ENCODE measurements at regions not wholly inside any gene's neighbourhood (a gene's known extent, or its start where the extent isn't known, plus 50 kb on each side); places are given as distances from the start of the nearest gene placed in this dataset.
"Not testable (repeated sequence)": the region's sequence is repeated elsewhere in the genome, so short reads cannot be mapped to it uniquely, and the experiment has no call there.

DNA sequence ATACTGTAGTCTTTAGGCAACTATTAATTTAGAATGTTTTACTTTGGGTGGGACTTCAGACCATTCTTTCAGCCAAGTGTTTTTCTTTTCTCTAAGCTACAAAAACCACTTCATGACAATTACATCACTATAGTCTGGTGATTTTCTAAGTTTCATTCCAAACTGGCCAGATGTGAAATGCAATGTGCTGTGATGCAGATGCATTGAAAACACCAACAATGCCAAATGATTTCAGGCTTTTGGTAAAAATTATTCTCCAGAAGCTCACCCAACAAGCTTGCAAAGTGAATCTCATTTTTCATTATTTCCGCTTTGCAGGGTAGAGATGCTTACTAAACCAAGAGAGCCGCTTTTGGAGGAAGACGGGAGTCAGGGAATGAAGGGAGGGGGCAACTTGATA lies 118.4 kb upstream of the ANK3 start:
- no peak for DNase-seq

DNA sequence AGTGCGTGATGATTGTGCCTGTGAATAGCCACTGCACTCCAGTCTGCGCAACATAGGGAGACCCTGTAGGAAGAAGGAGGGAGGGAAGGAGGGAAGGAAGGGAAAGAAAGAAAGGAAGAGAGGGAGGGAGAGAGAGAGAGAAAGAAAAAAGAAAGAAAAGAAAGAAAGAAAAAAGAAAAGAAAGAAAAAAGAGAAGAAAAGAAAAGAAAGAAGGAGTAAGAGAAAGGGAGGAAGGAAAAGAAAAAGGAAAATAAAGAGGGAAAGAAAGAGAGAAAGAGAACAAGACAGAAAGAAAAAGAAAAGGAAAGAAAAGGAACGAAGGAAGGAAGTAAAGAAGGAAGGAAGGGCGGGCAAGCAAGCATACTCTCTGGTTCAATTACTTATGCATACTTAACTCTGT lies 112.9 kb upstream of the ANK3 start:
- no peak for DNase-seq

GRCh38 chr10:60498985-60499384 lies 109.3 kb upstream of the ANK3 start:
- DNase-seq, result no peak

- DNase-seq, result no peak
Measured at GRCh38 chr10:60497364-60497763, 107.7 kb upstream of the ANK3 start.

- no peak for DNase-seq
Measured at GRCh38 chr10:60496181-60496580, 106.5 kb upstream of the ANK3 start.

- no peak for DNase-seq
Measured at GRCh38 chr10:60495338-60496055, 105.8 kb upstream of the ANK3 start.

- DNase-seq, result no peak
Measured at GRCh38 chr10:60494774-60495173, 105.1 kb upstream of the ANK3 start.

DNA sequence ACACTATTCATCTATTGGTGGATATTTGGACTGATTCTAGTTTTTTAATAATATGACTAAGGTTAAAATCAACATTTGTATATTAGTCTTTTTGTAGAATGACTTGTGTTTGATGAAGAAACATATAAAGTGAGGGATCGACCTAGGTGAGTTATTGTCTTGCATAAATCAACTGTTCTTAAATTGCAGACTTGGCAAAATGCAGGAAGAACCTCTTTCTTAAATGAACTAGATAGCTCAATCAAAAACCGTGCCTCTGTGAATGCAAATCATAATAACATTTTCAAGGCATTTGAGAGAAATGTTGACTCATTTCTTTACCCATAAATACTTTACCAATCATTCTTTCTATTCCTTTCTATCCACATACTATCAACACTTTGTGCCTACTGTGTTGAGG lies 101.5 kb upstream of the ANK3 start:
- DNase-seq, result no peak

GRCh38 chr10:60490013-60490412 lies 100.3 kb upstream of the ANK3 start:
- no peak for DNase-seq

GRCh38 chr10:60488111-60488669 lies 98.5 kb upstream of the ANK3 start:
- DNase-seq, result no peak

GRCh38 chr10:60487543-60487942 lies 97.9 kb upstream of the ANK3 start:
- DNase-seq, result no peak

GRCh38 chr10:60485025-60485424 lies 95.3 kb upstream of the ANK3 start:
- no peak for DNase-seq

DNA sequence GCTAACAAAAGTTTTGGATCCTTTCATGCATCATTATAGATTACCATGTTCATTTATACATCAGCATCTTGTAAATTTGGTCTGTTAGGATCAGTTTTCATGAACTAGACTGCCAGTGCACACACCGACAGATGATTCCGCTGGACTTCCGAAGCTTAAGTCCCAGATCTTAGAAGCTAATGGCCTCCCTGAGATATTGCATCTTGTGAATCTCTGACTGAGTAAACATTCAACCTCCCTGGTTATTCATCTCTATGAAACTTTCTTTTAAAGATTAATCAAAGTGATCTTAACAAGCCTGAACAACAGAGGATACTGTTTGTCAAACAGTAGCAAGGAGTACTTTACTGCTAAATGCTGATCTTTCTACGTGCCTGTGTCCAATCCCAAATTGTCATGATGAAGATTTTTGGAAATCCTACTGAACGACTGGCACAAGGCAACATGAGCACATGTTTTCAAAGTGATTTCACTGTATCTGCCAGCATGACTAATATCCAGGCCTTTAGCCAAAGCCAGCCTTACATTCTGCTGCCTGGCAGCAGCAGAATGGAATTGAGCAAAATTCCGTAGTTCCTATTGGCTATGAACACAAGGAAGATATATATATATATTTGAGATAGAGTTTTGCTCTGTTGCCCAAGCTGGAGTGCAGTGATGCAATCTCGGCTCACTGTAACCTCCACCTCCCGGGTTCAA lies 91.3 kb upstream of the ANK3 start:
- DNase-seq, result no peak

DNA sequence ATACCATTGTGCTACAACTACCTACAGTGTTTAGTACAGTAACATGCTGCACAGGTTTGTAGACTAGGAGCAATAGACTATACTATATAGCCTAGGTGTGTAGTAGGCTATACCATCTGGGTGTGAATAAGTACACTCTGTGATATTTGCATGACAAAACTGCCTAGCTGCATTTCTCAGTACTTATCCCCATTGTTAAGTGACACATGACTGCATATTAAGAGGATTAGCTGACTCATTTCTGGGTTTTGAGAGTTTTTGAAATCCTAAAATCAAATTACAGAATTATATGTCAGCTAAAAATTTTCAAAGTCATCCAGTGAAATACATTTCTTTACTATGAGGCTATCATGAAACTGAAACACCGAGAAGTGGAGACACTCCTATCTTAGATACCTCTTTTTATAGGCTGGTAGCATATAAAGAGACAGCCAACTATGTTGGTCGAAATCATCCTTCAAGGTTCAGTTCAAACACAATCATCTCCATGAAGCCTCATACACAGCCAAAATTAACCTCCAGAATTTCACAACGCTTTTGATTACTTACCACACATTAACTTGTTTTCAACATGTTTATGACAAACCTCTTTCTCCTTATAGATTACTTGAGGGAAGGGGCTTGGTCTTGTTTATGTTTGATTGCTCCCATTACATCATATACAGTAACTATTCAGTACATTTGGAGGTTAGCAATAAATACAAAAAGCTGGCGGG lies 89.8 kb upstream of the ANK3 start:
- no peak for DNase-seq

GRCh38 chr10:60476451-60476850 lies 86.8 kb upstream of the ANK3 start:
- no peak for DNase-seq

DNA sequence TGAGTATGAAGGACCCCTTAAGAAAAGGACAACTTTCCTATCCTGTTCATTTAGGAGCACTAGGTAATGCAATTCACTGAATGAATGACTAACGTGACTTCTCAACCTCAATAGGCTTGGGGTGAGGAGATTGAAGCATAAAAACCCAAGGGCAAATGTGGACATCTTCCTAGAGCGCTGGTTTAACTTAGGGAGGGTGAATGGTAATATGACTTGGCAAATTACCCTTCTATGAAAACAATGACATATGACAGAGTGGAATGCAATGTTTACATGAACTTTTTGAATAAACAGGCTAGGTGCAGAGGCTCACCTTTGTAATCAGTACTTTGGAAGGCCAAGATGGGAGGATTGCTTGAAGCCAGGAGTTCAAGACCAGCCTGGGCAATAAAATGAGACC lies 83.9 kb upstream of the ANK3 start:
- no peak for DNase-seq

- DNase-seq, result no peak
Measured at GRCh38 chr10:60470091-60470490, 80.4 kb upstream of the ANK3 start.

GRCh38 chr10:60469147-60469546 lies 79.5 kb upstream of the ANK3 start:
- DNase-seq, result not testable (repeated sequence)

GRCh38 chr10:60467202-60467546 lies 77.5 kb upstream of the ANK3 start:
- no peak for DNase-seq

DNA sequence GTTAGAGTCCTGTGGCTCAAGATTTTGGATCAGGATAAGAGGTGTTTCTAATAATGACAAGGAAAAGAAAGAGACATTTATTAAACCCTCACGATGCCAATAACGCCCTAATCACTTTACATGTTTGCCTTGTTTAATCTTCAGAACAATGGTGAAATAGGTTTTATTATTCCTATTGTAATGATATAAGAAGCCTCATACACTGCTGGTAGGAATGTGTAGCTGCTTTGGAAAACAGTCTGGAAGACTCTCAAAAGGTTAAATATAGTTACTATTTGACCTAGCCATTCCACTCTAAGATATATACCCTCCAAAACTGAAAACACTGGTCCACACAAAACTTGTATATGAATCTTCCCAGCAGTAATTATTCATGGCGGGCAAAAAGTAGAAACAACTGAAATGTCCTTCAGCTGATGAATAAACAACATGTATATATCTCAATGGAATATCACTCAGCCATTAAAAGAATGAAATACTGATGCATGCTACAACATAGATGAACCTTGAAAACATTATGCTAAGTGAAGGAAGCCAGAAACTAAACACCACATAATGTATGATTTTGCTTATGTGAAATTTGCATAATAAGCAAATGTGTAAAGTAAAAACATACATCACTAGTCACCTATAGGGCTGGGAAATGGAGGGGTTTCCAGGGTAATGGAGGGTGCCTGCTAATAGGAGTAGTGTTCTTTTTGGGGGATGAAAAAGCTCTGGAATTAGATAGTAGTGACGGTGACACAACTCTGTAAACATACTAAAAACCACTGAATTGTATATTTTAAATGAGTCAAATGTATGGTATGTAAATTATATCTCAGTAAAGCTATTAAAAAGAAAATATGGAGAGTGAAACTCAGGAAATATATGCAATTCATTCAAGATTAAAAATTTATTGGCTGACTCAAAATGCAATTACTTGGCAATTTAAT lies 76.9 kb upstream of the ANK3 start:
- no peak for DNase-seq

- no peak for DNase-seq
Measured at GRCh38 chr10:60465801-60466200, 76.1 kb upstream of the ANK3 start.

DNA sequence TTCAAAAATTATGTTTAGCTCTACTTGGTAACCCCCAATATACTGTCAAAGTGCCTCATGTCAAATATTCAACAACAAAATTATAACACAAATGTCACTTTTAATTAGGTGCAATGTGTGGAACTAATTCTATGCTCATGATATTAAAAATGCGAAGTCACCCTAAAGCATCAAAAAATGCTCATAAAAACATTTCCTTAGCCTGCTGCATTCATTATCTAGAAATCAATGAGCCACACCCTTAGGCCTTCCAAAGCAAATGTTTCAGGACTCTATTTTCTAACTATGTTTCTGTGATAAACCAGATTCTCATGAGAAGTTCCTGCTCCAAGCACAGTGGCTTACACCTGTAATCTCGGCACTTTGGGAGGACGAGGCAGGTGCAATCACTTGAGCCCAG lies 75.0 kb upstream of the ANK3 start:
- no peak for DNase-seq

DNA sequence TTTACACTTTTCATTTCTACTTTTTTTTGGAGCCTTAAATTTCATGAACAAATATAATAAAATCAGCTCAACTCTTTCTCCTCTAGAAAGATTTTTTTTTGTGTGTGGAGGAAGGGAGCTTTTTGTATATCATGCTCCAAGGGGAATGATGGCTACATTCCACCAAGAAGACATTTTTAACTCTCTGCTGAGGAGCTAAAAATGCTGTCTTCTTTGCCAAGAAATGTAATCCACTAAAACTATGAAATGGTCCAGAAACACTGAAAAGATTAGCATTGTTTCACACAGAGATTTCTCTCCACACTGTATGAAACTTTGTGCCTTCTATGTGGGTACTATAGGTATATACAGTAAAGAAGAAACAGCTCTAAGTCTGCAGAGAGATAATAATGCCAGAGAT lies 74.1 kb upstream of the ANK3 start:
- no peak for DNase-seq

All from NCI-H748 treated with DMSO at 0.1 percent for 48 hours (cell line).